H1 (cell line): ENCODE measurements at regions not wholly inside any gene's neighbourhood (a gene's known extent, or its start where the extent isn't known, plus 50 kb on each side); places are given as distances from the start of the nearest gene placed in this dataset.
A peak's percentile ranks its signal among the peaks of the same experiment; 100 is the strongest.

ENCODE experiments used
- CTCF ChIA-PET: fragments of 300-600 bp; sonication (Branson Sonifier 250); formaldehyde crosslinking; loops from one replicate; lab custom pipeline; 2021; ENCODE audit not compliant: partially characterized antibody; lab: Charles Lee
- POLR2A ChIA-PET: fragments of 300-600 bp; sonication (Branson Sonifier 250); formaldehyde crosslinking; loops from one replicate; lab custom pipeline; 2021; ENCODE audit warnings: inconsistent platforms; ENCODE audit not compliant: partially characterized antibody; lab: Charles Lee
- DNase-seq, 2 experiments: peaks; one replicate each; pipeline versions ENCODE4 v3.0.0 to v3.0.0-alpha.2; 2010 to 2022; ENCODE audit warnings: low spot score in 2 of 2, low read depth in 1 of 2, mixed read lengths in 1 of 2
- FAIRE-seq: peaks from 2 replicates; lab custom pipeline; 2011; peaks lifted over from hg19 to GRCh38; lab: Jason Lieb, UNC
- H2AFZ ChIP-seq: 2 replicates; pipeline ENCODE4 v1.8.1; 2012; ENCODE audit warnings: low read length, inconsistent platforms
- H2AK5ac ChIP-seq: 2 replicates; pipeline ENCODE4 v1.6.1; 2013; ENCODE audit warnings: low read depth, low read length
- H2BK120ac ChIP-seq: replicated peaks from 2 replicates; pipeline ENCODE3; 2013; ENCODE audit warnings: low read depth, low read length, inconsistent platforms
- H2BK12ac ChIP-seq: 2 replicates; pipeline ENCODE4 v1.6.1; 2013; ENCODE audit warnings: low read depth, low read length
- H2BK15ac ChIP-seq: 2 replicates; pipeline ENCODE4 v1.6.1; 2013; ENCODE audit warnings: low read length
- H2BK20ac ChIP-seq: 2 replicates; pipeline ENCODE4 v1.6.1; 2013; ENCODE audit warnings: low read length
- H2BK5ac ChIP-seq: 2 replicates; pipeline ENCODE4 v1.6.1; 2013; ENCODE audit warnings: low read depth, low read length
- H3K14ac ChIP-seq: 2 replicates; pipeline ENCODE4 v1.6.1; 2013; ENCODE audit warnings: inconsistent platforms; ENCODE audit not compliant: insufficient read length
- H3K18ac ChIP-seq: 2 replicates; pipeline ENCODE4 v1.6.1; 2013; ENCODE audit warnings: low read length; ENCODE audit errors: extremely low read depth
- H3K23ac ChIP-seq: 2 replicates; pipeline ENCODE4 v1.6.1; 2013; ENCODE audit warnings: inconsistent platforms; ENCODE audit not compliant: insufficient read length
- H3K23me2 ChIP-seq: 2 replicates; pipeline ENCODE4 v1.6.1; 2013; ENCODE audit warnings: low read depth, low read length
- H3K27ac ChIP-seq: 2 replicates; pipeline ENCODE4 v1.6.1; 2011; ENCODE audit warnings: low read depth, low read length, inconsistent platforms
- H3K27me3 ChIP-seq, 4 experiments: replicated peaks in 1 of 4; 1 replicate in 1 of 4; 2 replicates in 3 of 4; pipeline versions ENCODE4 v1.6.1 to v1.8.1; 2011 to 2013; ENCODE audit warnings: low read length in 3 of 4, mild to moderate bottlenecking in 3 of 4, inconsistent platforms in 2 of 4, mixed read lengths in 2 of 4, moderate library complexity in 1 of 4; ENCODE audit not compliant: control insufficient read depth in 3 of 4, insufficient read depth in 3 of 4; ENCODE audit errors: extremely low read depth in 1 of 4
- H3K36me3 ChIP-seq, 4 experiments: 2 replicates each; pipeline versions ENCODE4 v1.6.1 to v1.8.1; 2011 to 2013; ENCODE audit warnings: mild to moderate bottlenecking in 4 of 4, low read length in 3 of 4, moderate library complexity in 2 of 4, control low read depth in 1 of 4, inconsistent platforms in 1 of 4; ENCODE audit not compliant: insufficient read depth in 4 of 4, control insufficient read depth in 2 of 4
- H3K4ac ChIP-seq: replicated peaks from 2 replicates; pipeline ENCODE3; 2013; ENCODE audit warnings: low read length, low read depth, mixed read lengths, inconsistent platforms; ENCODE audit not compliant: insufficient read length
- H3K4me1 ChIP-seq, 4 experiments: replicated peaks in 1 of 4; 1 replicate in 1 of 4; 2 replicates in 3 of 4; pipeline versions ENCODE4 v1.6.1 to v1.8.1; 2011 to 2013; ENCODE audit warnings: low read length in 3 of 4, inconsistent platforms in 2 of 4, mixed read lengths in 1 of 4; ENCODE audit not compliant: insufficient read depth in 4 of 4, control insufficient read depth in 3 of 4
- H3K4me2 ChIP-seq, 2 experiments: 2 replicates each; pipeline versions ENCODE4 v1.6.1 to v1.8.1; 2011 to 2013; ENCODE audit warnings: low read depth in 2 of 2, low read length in 2 of 2, control low read depth in 1 of 2, inconsistent platforms in 1 of 2, mild to moderate bottlenecking in 1 of 2; ENCODE audit not compliant: insufficient read depth in 1 of 2
- H3K4me3 ChIP-seq, 4 experiments: fragments of 200-600, 300-600 bp in 1 of 4; sonication (generic), shearing (Covaris generic), sonication (Bioruptor Twin) in 1 of 4; 2 replicates each; pipeline versions ENCODE4 v1.5.1 to v1.8.1; 2011 to 2016; ENCODE audit warnings: low read length in 4 of 4, low read depth in 3 of 4, control low read depth in 2 of 4, inconsistent platforms in 2 of 4, mild to moderate bottlenecking in 2 of 4, mixed read lengths in 1 of 4, moderate library complexity in 1 of 4; ENCODE audit not compliant: insufficient read depth in 2 of 4; ENCODE audit errors: extremely low read depth in 1 of 4
- H3K56ac ChIP-seq: replicated peaks from 2 replicates; pipeline ENCODE3; 2013; ENCODE audit warnings: low read depth, mild to moderate bottlenecking, mixed read lengths, low read length, inconsistent platforms; ENCODE audit not compliant: insufficient read length
- H3K79me1 ChIP-seq: 2 replicates; pipeline ENCODE4 v1.6.1; 2013; ENCODE audit warnings: low read depth, low read length, control low read depth
- H3K79me2 ChIP-seq, 2 experiments: 2 replicates each; pipeline versions ENCODE4 v1.6.1 to v1.8.1; 2012 to 2013; ENCODE audit warnings: low read length in 2 of 2, mild to moderate bottlenecking in 2 of 2, inconsistent platforms in 1 of 2; ENCODE audit not compliant: insufficient read depth in 2 of 2, control insufficient read depth in 1 of 2
- H3K9ac ChIP-seq, 4 experiments: replicated peaks in 1 of 4; 1 replicate in 1 of 4; 2 replicates in 3 of 4; pipeline versions ENCODE4 v1.6.1 to v1.8.1; 2011 to 2013; ENCODE audit warnings: low read depth in 3 of 4, low read length in 3 of 4, control low read depth in 2 of 4, mild to moderate bottlenecking in 2 of 4, moderate library complexity in 2 of 4, inconsistent platforms in 1 of 4; ENCODE audit errors: extremely low read depth in 1 of 4
- H3K9me3 ChIP-seq, 2 experiments: 2 replicates each; pipeline versions ENCODE4 v1.6.1 to v1.8.1; 2012 to 2013; ENCODE audit warnings: mild to moderate bottlenecking in 2 of 2, moderate library complexity in 2 of 2, control low read depth in 1 of 2, inconsistent platforms in 1 of 2, low read depth in 1 of 2, low read length in 1 of 2, mixed read lengths in 1 of 2; ENCODE audit not compliant: insufficient read depth in 2 of 2
- H4K20me1 ChIP-seq, 2 experiments: replicated peaks in 1 of 2; 2 replicates each; pipeline versions ENCODE3 to v1.8.1; 2011 to 2013; ENCODE audit warnings: inconsistent platforms in 2 of 2, low read length in 2 of 2, mild to moderate bottlenecking in 1 of 2; ENCODE audit not compliant: insufficient read depth in 2 of 2, control insufficient read depth in 1 of 2
- H4K5ac ChIP-seq: 2 replicates; pipeline ENCODE4 v1.6.1; 2013; ENCODE audit warnings: low read length, low read depth, mixed read lengths, inconsistent platforms; ENCODE audit not compliant: insufficient read length
- H4K8ac ChIP-seq: 2 replicates; pipeline ENCODE4 v1.8.0; 2013; ENCODE audit warnings: mild to moderate bottlenecking, moderate library complexity, low read length, inconsistent platforms; ENCODE audit not compliant: insufficient read depth; ENCODE audit errors: extremely low read depth
- H4K91ac ChIP-seq: replicated peaks from 2 replicates; pipeline ENCODE3; 2013; ENCODE audit warnings: low read length, mixed read lengths, inconsistent platforms; ENCODE audit not compliant: insufficient read length
- BCL11A ChIP-seq, 2 experiments: IDR thresholded peaks; one replicate each; pipeline ENCODE4 v1.6.1; 2011; ENCODE audit warnings: low read depth in 2 of 2, low read length in 2 of 2, mild to moderate bottlenecking in 2 of 2
- CTBP2 ChIP-seq: IDR thresholded peaks from 2 replicates; pipeline ENCODE4 v1.7.0; 2011; ENCODE audit warnings: borderline replicate concordance, mild to moderate bottlenecking, moderate library complexity, mixed read lengths, low read length; ENCODE audit not compliant: insufficient read depth, insufficient read length
- FOSL1 ChIP-seq: IDR thresholded peaks from 2 replicates; pipeline ENCODE4 v1.6.1; 2011; ENCODE audit warnings: mild to moderate bottlenecking, low read depth, low read length, moderate library complexity; ENCODE audit not compliant: insufficient read depth
- GTF2F1 ChIP-seq: IDR thresholded peaks from 2 replicates; pipeline ENCODE4 v1.6.1; 2012; ENCODE audit warnings: low read depth, low read length, improper control_type of control experiment, borderline replicate concordance
- PHF8 ChIP-seq: fragments of 200-600 bp; sonication (generic); conservative IDR thresholded peaks from 2 replicates; pipeline ENCODE4 v1.7.1; 2012; ENCODE audit warnings: low read depth, mild to moderate bottlenecking, inconsistent platforms, low read length, moderate library complexity
- RXRA ChIP-seq: IDR thresholded peaks from 2 replicates; pipeline ENCODE4 v1.6.1; 2011; ENCODE audit warnings: low read depth, mild to moderate bottlenecking, low read length, moderate library complexity; ENCODE audit not compliant: insufficient read depth
- SRF ChIP-seq: IDR thresholded peaks from 2 replicates; pipeline ENCODE4 v1.6.1; 2011; ENCODE audit warnings: mild to moderate bottlenecking, low read depth, low read length, moderate library complexity
- SUZ12 ChIP-seq: fragments of 200-600 bp; sonication (generic); IDR thresholded peaks from 2 replicates; pipeline ENCODE4 v1.6.1; 2012; ENCODE audit warnings: mild to moderate bottlenecking, inconsistent platforms, low read length, moderate library complexity, mixed read lengths
- TCF12 ChIP-seq: IDR thresholded peaks from 2 replicates; pipeline ENCODE4 v1.6.1; 2011; ENCODE audit warnings: low read depth, mild to moderate bottlenecking, low read length
- WGBS, 2 experiments: shearing (Covaris generic) in 1 of 2; methylation state at CpG; one replicate each; pipeline versions ENCODE4 v1.1.6 to v1.1.7; 2013 to 2015; ENCODE audit warnings: low lambda C conversion rate in 2 of 2, mixed read lengths in 2 of 2, inconsistent platforms in 1 of 2, low coverage in 1 of 2, missing lambda C conversion rate in 1 of 2; ENCODE audit not compliant: insufficient replicate concordance in 2 of 2, insufficient coverage in 1 of 2, insufficient read length in 1 of 2; ENCODE audit errors: extremely low coverage in 1 of 2, missing lambda C conversion rate in 1 of 2; 5-methylcytosine and 5-hydroxymethylcytosine counted together
- TF ChIP-seq, protein P1 (sequence below): IDR thresholded peaks from 2 replicates; pipeline ENCODE4 v1.6.1; 2012; ENCODE audit warnings: inconsistent platforms
- TF ChIP-seq, protein P2 (sequence below): IDR thresholded peaks from 2 replicates; pipeline ENCODE4 v1.6.1; 2012; ENCODE audit warnings: inconsistent platforms

DNA sequence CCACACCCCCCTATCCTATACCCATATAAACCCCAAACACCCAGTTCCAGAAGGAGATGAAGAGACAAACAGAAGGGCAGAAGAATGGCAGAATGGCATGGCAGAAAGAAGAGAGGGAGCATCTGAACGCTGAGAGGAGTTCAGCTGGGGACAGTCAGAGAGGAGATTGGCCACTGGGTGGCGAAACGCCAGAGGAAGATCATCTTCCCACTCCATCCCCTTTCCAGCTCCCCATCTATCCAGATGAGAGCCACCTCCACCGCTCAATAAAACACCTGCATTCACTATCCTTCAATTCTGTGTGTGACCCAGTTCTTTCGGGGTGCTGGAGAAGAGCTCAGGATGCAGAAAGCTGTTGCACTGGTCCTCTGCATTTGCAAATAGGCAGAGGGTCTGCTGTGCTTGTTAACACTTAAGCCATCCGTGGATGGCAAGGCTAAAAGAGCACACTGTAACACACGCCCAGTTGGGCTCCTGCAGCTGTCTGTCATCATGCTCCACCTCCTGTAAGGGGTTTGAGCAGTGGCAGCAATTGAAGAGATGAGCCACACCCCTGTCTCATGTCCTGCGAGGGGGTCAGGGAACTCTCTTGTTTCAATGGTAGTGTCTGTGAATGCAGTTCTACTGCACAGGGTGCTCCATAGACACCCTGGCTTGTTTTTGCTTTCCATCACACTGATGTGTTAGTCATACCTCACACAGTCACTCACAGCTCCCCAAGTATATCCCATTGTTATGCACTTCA is 1034.8 kb upstream of the RBFOX1 start:
- Histone ChIP-seq H3K9me3 (peaks cover 6 to 11% of the 10 kb centered on the region in 2 experiments), H3K23me2 (no peaks in the 10 kb centered on the region), H3K4ac (peak overlapping the region; percentile 35), H2BK20ac (peak overlapping the region; percentile 41; the same call in 1 of the 2 replicates), H4K20me1 (no peaks in the 10 kb centered on the region), H3K4me2 (no peak overlapping the region), H2BK12ac (peak overlapping the region; percentile 11; the same call in 1 of the 2 replicates), H3K23ac (no peak overlapping the region), H3K4me1 (peaks cover 0 to 13% (median 5%) of the 10 kb centered on the region in 4 experiments; a peak in 5 of 7 replicates), H3K27ac (no peak overlapping the region), H2AK5ac (peak overlapping the region; percentile 75; the same call in 1 of the 2 replicates), H2BK120ac (no peak overlapping the region), H3K4me3 (no peak overlapping the region), H3K79me2 (no peaks in the 10 kb centered on the region), H3K56ac (no peak overlapping the region), H2BK15ac (no peak overlapping the region), H3K18ac (peak overlapping the region; percentile 36; the same call in 1 of the 2 replicates), H3K79me1 (no peaks in the 10 kb centered on the region), H3K27me3 (no peaks in the 10 kb centered on the region), H2AFZ (no peak overlapping the region), H4K91ac (peak overlapping the region; percentile 76), H3K9ac (no peak overlapping the region), H4K8ac (no peak overlapping the region), H2BK5ac (peak overlapping the region; percentile 7; the same call in 1 of the 2 replicates), H3K14ac (no peak overlapping the region), H3K36me3 (no peaks in the 10 kb centered on the region; a peak in 2 of 8 replicates), H4K5ac (no peak overlapping the region)
- DNase-seq = peak in 1 of 2 experiments; percentile 39
- 60% methylated on average over 7 of the region's 8 CpGs; no CpG with 5 or more reads in 1 of the 2 experiments for WGBS, 2 experiments
- ChIA-PET POLR2A (no interaction called here), CTCF (interaction anchor here (1.4 kb wide), 1 partner anchor 217 kb away, joined by 4 read pairs; no protein-coding TSS in a partner anchor)
- FAIRE-seq = peak; percentile 42
- TF ChIP-seq SRF (no peak), FOSL1 (no peak), BCL11A (IDR thresholded peaks at IDR 0.05; ENCODE audit: low read depth in 2 of 2, low read length in 2 of 2) (no peak), PHF8 (no peak), RXRA (no peak), CTBP2 (no peak), SUZ12 (no peak), TCF12 (no peak), GTF2F1 (no peak)
- TF ChIP-seq, protein P1, sequence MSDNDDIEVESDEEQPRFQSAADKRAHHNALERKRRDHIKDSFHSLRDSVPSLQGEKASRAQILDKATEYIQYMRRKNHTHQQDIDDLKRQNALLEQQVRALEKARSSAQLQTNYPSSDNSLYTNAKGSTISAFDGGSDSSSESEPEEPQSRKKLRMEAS = no peak
- TF ChIP-seq, protein P2, sequence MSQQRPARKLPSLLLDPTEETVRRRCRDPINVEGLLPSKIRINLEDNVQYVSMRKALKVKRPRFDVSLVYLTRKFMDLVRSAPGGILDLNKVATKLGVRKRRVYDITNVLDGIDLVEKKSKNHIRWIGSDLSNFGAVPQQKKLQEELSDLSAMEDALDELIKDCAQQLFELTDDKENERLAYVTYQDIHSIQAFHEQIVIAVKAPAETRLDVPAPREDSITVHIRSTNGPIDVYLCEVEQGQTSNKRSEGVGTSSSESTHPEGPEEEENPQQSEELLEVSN = no peak
